MM.1S (cell line): ENCODE measurements at regions not wholly inside any gene's neighbourhood (a gene's known extent, or its start where the extent isn't known, plus 50 kb on each side); places are given as distances from the start of the nearest gene placed in this dataset.

Source experiments
- EZH2 ChIP-seq: fragments of 300-600 bp; sonication (generic); optimal IDR thresholded peaks from 2 replicates; pipeline ENCODE3; 2017; ENCODE audit warnings: low read depth, mild to moderate bottlenecking, antibody characterized with exemption, low read length, mixed read lengths
- EZH2phosphoT487 ChIP-seq: fragments of 300-600 bp; sonication (generic); IDR thresholded peaks from 2 replicates; pipeline ENCODE4 v1.6.1; 2018; ENCODE audit warnings: antibody characterized with exemption, low read length
- TF ChIP-seq, protein P1 (sequence below): fragments of 300-600 bp; sonication (generic); IDR thresholded peaks from 2 replicates; pipeline ENCODE4 v1.5.1; 2016; ENCODE audit warnings: antibody characterized with exemption, low read length, mixed read lengths

DNA sequence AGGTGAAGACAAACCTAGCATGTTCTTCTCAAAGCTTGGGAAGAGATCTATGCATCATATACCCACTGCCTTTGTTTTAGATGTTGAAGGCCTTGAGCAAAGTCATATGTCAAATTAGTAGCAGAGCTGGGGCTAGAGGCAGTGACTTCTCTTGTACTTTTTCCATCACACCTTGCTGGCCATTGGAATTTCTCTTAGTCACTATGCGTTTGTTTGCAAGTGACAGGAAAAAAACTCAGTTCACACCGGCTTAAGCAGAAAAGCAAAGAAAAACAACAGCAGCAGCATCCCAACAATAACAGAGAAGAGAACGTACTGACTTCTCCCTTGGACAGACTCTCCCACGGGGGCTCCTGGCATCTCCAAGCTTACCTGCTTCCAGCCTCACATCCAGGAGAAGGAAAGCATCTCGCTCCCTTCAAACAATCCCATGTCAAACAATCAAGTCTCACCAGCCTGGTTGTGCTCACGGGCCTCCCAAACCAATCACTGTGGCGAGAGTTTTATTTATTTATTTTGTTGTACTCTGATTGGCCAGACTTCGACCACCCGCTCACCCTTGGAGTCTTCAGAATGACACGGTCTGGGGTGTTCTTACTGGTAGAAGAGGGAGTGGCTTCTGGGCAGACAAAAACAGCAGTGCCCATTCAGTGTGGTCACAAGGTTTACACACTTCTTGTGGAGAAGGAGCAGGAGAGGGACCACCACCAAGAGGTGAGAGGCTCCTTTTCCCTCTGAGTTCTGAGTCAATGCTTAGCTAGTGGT, 83.8 kb upstream of the STC2 start:
- no peak for TF ChIP-seq EZH2phosphoT487
- TF ChIP-seq EZH2: no peak
- TF ChIP-seq, protein P1, sequence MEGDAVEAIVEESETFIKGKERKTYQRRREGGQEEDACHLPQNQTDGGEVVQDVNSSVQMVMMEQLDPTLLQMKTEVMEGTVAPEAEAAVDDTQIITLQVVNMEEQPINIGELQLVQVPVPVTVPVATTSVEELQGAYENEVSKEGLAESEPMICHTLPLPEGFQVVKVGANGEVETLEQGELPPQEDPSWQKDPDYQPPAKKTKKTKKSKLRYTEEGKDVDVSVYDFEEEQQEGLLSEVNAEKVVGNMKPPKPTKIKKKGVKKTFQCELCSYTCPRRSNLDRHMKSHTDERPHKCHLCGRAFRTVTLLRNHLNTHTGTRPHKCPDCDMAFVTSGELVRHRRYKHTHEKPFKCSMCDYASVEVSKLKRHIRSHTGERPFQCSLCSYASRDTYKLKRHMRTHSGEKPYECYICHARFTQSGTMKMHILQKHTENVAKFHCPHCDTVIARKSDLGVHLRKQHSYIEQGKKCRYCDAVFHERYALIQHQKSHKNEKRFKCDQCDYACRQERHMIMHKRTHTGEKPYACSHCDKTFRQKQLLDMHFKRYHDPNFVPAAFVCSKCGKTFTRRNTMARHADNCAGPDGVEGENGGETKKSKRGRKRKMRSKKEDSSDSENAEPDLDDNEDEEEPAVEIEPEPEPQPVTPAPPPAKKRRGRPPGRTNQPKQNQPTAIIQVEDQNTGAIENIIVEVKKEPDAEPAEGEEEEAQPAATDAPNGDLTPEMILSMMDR: no peak
